Sigmoid colon (tissue), 4 donors: ENCODE measurements at regions not wholly inside any gene's neighbourhood (a gene's known extent, or its start where the extent isn't known, plus 50 kb on each side); places are given as distances from the start of the nearest gene placed in this dataset.

Experiments
- CTCF ChIP-seq, 4 experiments: fragments of 450-650 bp in 3 of 4; fragments of 200-600 bp in 1 of 4; IDR thresholded peaks; one replicate each; pipeline ENCODE4 v1.5.1; 2016 to 2019; ENCODE audit warnings: antibody characterized with exemption in 4 of 4, mild to moderate bottlenecking in 3 of 4, moderate library complexity in 2 of 4
- POLR2AphosphoS5 ChIP-seq, 4 donors: sonication (generic); formaldehyde crosslinking; IDR thresholded peaks; one replicate each; pipeline ENCODE4 v1.6.1; 2017; ENCODE audit warnings: antibody characterized with exemption in 4 of 4

DNA sequence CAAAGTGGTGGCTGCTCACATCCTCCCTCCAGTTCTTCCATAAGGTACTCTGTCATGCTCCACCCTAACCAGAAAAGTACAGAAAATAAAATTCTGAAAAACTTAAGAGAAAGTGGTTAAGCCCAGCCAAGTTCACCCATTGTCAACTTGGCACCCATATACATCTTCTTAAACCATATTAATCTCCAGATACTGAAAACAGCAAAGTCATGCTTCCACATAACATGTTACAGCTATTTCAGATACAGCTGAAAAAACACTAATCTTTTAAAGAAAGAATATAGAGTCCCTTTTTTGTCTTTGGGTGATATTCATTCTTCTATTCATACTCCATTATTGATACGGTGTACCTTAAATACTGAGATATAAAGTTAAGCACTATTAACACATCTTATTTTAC is 577.8 kb downstream of the KCNT2 start:
- TF ChIP-seq CTCF (IDR thresholded peaks at IDR 0.05) (no peak), POLR2AphosphoS5 (IDR thresholded peaks at IDR 0.05) (no peak)
